Middle frontal gyrus (tissue), 1 donor: ENCODE measurements at regions not wholly inside any gene's neighbourhood (a gene's known extent, or its start where the extent isn't known, plus 50 kb on each side); places are given as distances from the start of the nearest gene placed in this dataset.
A peak's percentile ranks its signal among the peaks of the same experiment; 100 is the strongest.

Experiments
- DNase-seq: peaks from one replicate; pipeline ENCODE4 v3.0.0-alpha.2; 2015; ENCODE audit warnings: low spot score; ENCODE audit errors: extremely low spot score

GRCh38 chr1:239538239-239538988 is 152.0 kb downstream of the CHRM3 start:
- DNase-seq: no peak

- DNase-seq: no peak
Measured at GRCh38 chr1:239539051-239539450, 152.7 kb downstream of the CHRM3 start.

GRCh38 chr1:239539812-239540211 is 153.4 kb downstream of the CHRM3 start:
- DNase-seq: no peak

GRCh38 chr1:239543873-239544272 is 157.5 kb downstream of the CHRM3 start:
- peak; percentile 65 for DNase-seq

- DNase-seq: no peak
Measured at GRCh38 chr1:239545466-239545865, 159.1 kb downstream of the CHRM3 start.

GRCh38 chr1:239547987-239548386 is 161.6 kb downstream of the CHRM3 start:
- DNase-seq: no peak

- DNase-seq: no peak
Measured at GRCh38 chr1:239550178-239550577, 163.8 kb downstream of the CHRM3 start.

- no peak for DNase-seq
Measured at GRCh38 chr1:239555350-239555749, 169.0 kb downstream of the CHRM3 start.

GRCh38 chr1:239558559-239558958 is 172.2 kb downstream of the CHRM3 start:
- no peak for DNase-seq

GRCh38 chr1:239558991-239559390 is 172.6 kb downstream of the CHRM3 start:
- no peak for DNase-seq

GRCh38 chr1:239560921-239561320 is 174.6 kb downstream of the CHRM3 start:
- DNase-seq: no peak

- no peak for DNase-seq
Measured at GRCh38 chr1:239562095-239562494, 175.7 kb downstream of the CHRM3 start.

- DNase-seq: no peak
Measured at GRCh38 chr1:239563681-239564080, 177.3 kb downstream of the CHRM3 start.

- DNase-seq: no peak
Measured at GRCh38 chr1:239566074-239566473, 179.7 kb downstream of the CHRM3 start.

- DNase-seq: no peak
Measured at GRCh38 chr1:239570878-239571277, 184.5 kb downstream of the CHRM3 start.

- no peak for DNase-seq
Measured at GRCh38 chr1:239572183-239572582, 185.8 kb downstream of the CHRM3 start.

GRCh38 chr1:239574112-239574511 is 187.7 kb downstream of the CHRM3 start:
- no peak for DNase-seq

GRCh38 chr1:239575113-239575512 is 188.7 kb downstream of the CHRM3 start:
- DNase-seq: no peak

GRCh38 chr1:239583536-239583935 is 197.2 kb downstream of the CHRM3 start:
- no peak for DNase-seq

- DNase-seq: no peak
Measured at GRCh38 chr1:239586128-239586527, 199.8 kb downstream of the CHRM3 start.

- no peak for DNase-seq
Measured at GRCh38 chr1:239587066-239587465, 200.7 kb downstream of the CHRM3 start.

GRCh38 chr1:239587574-239588369 is 201.4 kb downstream of the CHRM3 start:
- no peak for DNase-seq

GRCh38 chr1:239590556-239590955 is 204.2 kb downstream of the CHRM3 start:
- DNase-seq: peak; percentile 30
